OCI-LY7 (cell line): ENCODE measurements at regions not wholly inside any gene's neighbourhood (a gene's known extent, or its start where the extent isn't known, plus 50 kb on each side); places are given as distances from the start of the nearest gene placed in this dataset.

Source experiments
- BruUV-seq: library from RNA; stranded (reverse); fragments of 400-500 nt; replicated peaks from 2 replicates; lab custom pipeline; 2021; lab: Mats Ljungman, UMichigan
- CTCF ChIA-PET: fragments of 300-600 bp; sonication (Branson Sonifier 250); formaldehyde crosslinking; loops from one replicate; lab custom pipeline; 2022; ENCODE audit warnings: antibody characterized with exemption; ENCODE audit not compliant: unreplicated experiment; lab: Charles Lee
- POLR2A ChIA-PET: fragments of 300-600 bp; sonication (Branson Sonifier 250); formaldehyde crosslinking; loops from one replicate; lab custom pipeline; 2022; ENCODE audit warnings: antibody characterized with exemption; lab: Charles Lee
- DNase-seq: peaks from one replicate; pipeline ENCODE4 v3.0.0-alpha.2; 2015; ENCODE audit warnings: low spot score
- H2AFZ ChIP-seq: fragments of 200-600 bp; sonication (generic), shearing (Covaris generic); 2 replicates; pipeline ENCODE4 v1.6.1; 2014; ENCODE audit warnings: mild to moderate bottlenecking, antibody characterized with exemption, low read length, moderate library complexity
- H3K27ac ChIP-seq: fragments of 200-600 bp; sonication (generic); 2 replicates; pipeline ENCODE4 v1.5.1; 2014; ENCODE audit warnings: mixed run types, low read depth, mild to moderate bottlenecking, moderate library complexity, low read length, inconsistent platforms; ENCODE audit not compliant: poor library complexity, severe bottlenecking
- H3K36me3 ChIP-seq: fragments of 200-600 bp; sonication (generic); 2 replicates; pipeline ENCODE4 v1.6.1; 2014; ENCODE audit warnings: mild to moderate bottlenecking, antibody characterized with exemption, low read length, moderate library complexity, mixed read lengths; ENCODE audit not compliant: insufficient read depth
- H3K4me1 ChIP-seq: fragments of 200-600 bp; sonication (generic); 2 replicates; pipeline ENCODE4 v1.5.1; 2014; ENCODE audit warnings: mild to moderate bottlenecking, low read length; ENCODE audit not compliant: insufficient read depth, poor library complexity, severe bottlenecking
- H3K4me2 ChIP-seq: fragments of 200-600 bp; sonication (generic); 2 replicates; pipeline ENCODE4 v1.6.1; 2014; ENCODE audit warnings: mild to moderate bottlenecking, low read length
- H3K4me3 ChIP-seq: fragments of 200-600 bp; sonication (generic); 2 replicates; pipeline ENCODE4 v1.5.1; 2014; ENCODE audit warnings: mild to moderate bottlenecking, low read depth, low read length; ENCODE audit not compliant: poor library complexity, severe bottlenecking
- H3K79me2 ChIP-seq: fragments of 200-600 bp; sonication (generic); 2 replicates; pipeline ENCODE4 v1.6.1; 2016; ENCODE audit warnings: low read depth, mild to moderate bottlenecking, low read length, moderate library complexity, mixed read lengths; ENCODE audit not compliant: insufficient read depth
- H3K9me2 ChIP-seq: fragments of 200-600 bp; sonication (generic); 2 replicates; pipeline ENCODE4 v1.6.1; 2016; ENCODE audit warnings: mild to moderate bottlenecking, low read length, mixed read lengths; ENCODE audit not compliant: insufficient read depth
- H3K9me3 ChIP-seq: fragments of 200-600 bp; sonication (generic); 2 replicates; pipeline ENCODE4 v1.6.1; 2014; ENCODE audit warnings: mild to moderate bottlenecking, mixed run types, low read length, mixed read lengths
- H4K20me1 ChIP-seq: fragments of 200-600 bp; sonication (generic); 2 replicates; pipeline ENCODE4 v1.6.1; 2014; ENCODE audit warnings: mild to moderate bottlenecking, antibody characterized with exemption, low read length, moderate library complexity, mixed read lengths; ENCODE audit not compliant: insufficient read depth
- CTCF ChIP-seq: fragments of 200-600 bp; sonication (generic); conservative IDR thresholded peaks from 2 replicates; pipeline ENCODE4 v1.5.1; 2014; ENCODE audit warnings: mild to moderate bottlenecking, antibody characterized with exemption, low read length, moderate library complexity, mixed read lengths
- EZH2phosphoT487 ChIP-seq: fragments of 200-600 bp; sonication (generic); IDR thresholded peaks from 2 replicates; pipeline ENCODE4 v1.6.1; 2018; ENCODE audit warnings: low read depth, borderline replicate concordance, mild to moderate bottlenecking, mixed run types, antibody characterized with exemption, low read length, moderate library complexity, mixed read lengths
- intact Hi-C: fragments of 100-400 bp; cut with micrococcal nuclease; formaldehyde crosslinking; loops from one replicate; pipeline ENCODE4 v1.10.0; 2022; ENCODE audit not compliant: unreplicated experiment

GRCh38 chr22:48959496-48959895 is 868.2 kb downstream of the BRD1 start:
- Histone ChIP-seq H3K36me3 (no peaks in the 10 kb centered on the region), H3K27ac (no peak overlapping the region), H4K20me1 (no peaks in the 10 kb centered on the region), H2AFZ (no peak overlapping the region), H3K4me2 (no peak overlapping the region), H3K79me2 (no peaks in the 10 kb centered on the region), H3K4me3 (no peak overlapping the region), H3K9me3 (no peaks in the 10 kb centered on the region), H3K9me2 (no peaks in the 10 kb centered on the region), H3K4me1 (no peaks in the 10 kb centered on the region)
- TF ChIP-seq CTCF (no peak), EZH2phosphoT487 (no peak)
- no peak for DNase-seq
- intact Hi-C loops, result no loop called here
- CTCF ChIA-PET, result no interaction called here
- POLR2A ChIA-PET, result no interaction called here
- no TSS peak for BruUV-seq

- Histone ChIP-seq H3K4me3 (no peak overlapping the region), H3K4me1 (no peaks in the 10 kb centered on the region), H3K79me2 (no peaks in the 10 kb centered on the region), H3K36me3 (no peaks in the 10 kb centered on the region), H3K4me2 (no peak overlapping the region), H2AFZ (no peak overlapping the region), H3K9me2 (no peaks in the 10 kb centered on the region), H4K20me1 (no peaks in the 10 kb centered on the region), H3K27ac (no peak overlapping the region), H3K9me3 (no peaks in the 10 kb centered on the region)
- POLR2A ChIA-PET, result no interaction called here
- DNase-seq, result no peak
- TF ChIP-seq CTCF (no peak), EZH2phosphoT487 (no peak)
- no TSS peak for BruUV-seq
- intact Hi-C loops, result no loop called here
- CTCF ChIA-PET, result no interaction called here
Observed at GRCh38 chr22:48957987-48958321, 869.7 kb downstream of the BRD1 start.

GRCh38 chr22:48957311-48957986 is 870.2 kb downstream of the BRD1 start:
- no TSS peak for BruUV-seq
- H3K4me2 ChIP-seq, result no peak overlapping the region
- H3K27ac ChIP-seq, result no peak overlapping the region
- CTCF ChIA-PET, result no interaction called here
- H3K9me2 ChIP-seq, result no peaks in the 10 kb centered on the region
- H4K20me1 ChIP-seq, result no peaks in the 10 kb centered on the region
- no peaks in the 10 kb centered on the region for H3K36me3 ChIP-seq
- H3K4me1 ChIP-seq, result no peaks in the 10 kb centered on the region
- no peak overlapping the region for H3K4me3 ChIP-seq
- no peaks in the 10 kb centered on the region for H3K79me2 ChIP-seq
- TF ChIP-seq EZH2phosphoT487 (no peak), CTCF (no peak)
- no peaks in the 10 kb centered on the region for H3K9me3 ChIP-seq
- intact Hi-C loops, result no loop called here
- DNase-seq, result no peak
- H2AFZ ChIP-seq, result no peak overlapping the region
- POLR2A ChIA-PET, result no interaction called here
